Activated CD8-positive, alpha-beta memory T cell treated with anti-CD3 and anti-CD28 coated beads, Interleukin-2, amount 10 ng/mL, durations not matched to agents 7 days and 5 days (primary cell): ENCODE measurements at regions not wholly inside any gene's neighbourhood (a gene's known extent, or its start where the extent isn't known, plus 50 kb on each side); places are given as distances from the start of the nearest gene placed in this dataset.

Experiments used
- ATAC-seq: fragments of 150-1000 bp; cut with Tn5 transposase; one replicate; pipeline ENCODE4 v1.10.0; 2021; ENCODE audit warnings: moderate library complexity
- CTCF ChIA-PET: fragments of 350-600 bp; sonication (Branson Sonifier 250); formaldehyde crosslinking; loops from one replicate; lab custom pipeline; 2021; ENCODE audit warnings: antibody characterized with exemption; lab: Charles Lee
- DNase-seq: peaks from one replicate; pipeline ENCODE4 v3.0.0-alpha.2; 2020
- H3K27ac Mint-ChIP-seq: one replicate; pipeline ENCODE4 v1.8.0; 2021; ENCODE audit warnings: mild to moderate bottlenecking, mixed read lengths
- H3K27me3 Mint-ChIP-seq: one replicate; pipeline ENCODE4 v1.8.0; 2021; ENCODE audit warnings: mixed read lengths
- H3K36me3 Mint-ChIP-seq: one replicate; pipeline ENCODE4 v1.8.0; 2021; ENCODE audit warnings: mild to moderate bottlenecking, mixed read lengths
- H3K4me1 Mint-ChIP-seq: one replicate; pipeline ENCODE4 v1.8.0; 2021; ENCODE audit warnings: mixed read lengths
- H3K4me3 Mint-ChIP-seq: one replicate; pipeline ENCODE4 v1.8.0; 2021; ENCODE audit warnings: mild to moderate bottlenecking, moderate library complexity, mixed read lengths
- H3K9me3 Mint-ChIP-seq: one replicate; pipeline ENCODE4 v1.8.0; 2022; ENCODE audit warnings: low read depth, mixed read lengths

DNA sequence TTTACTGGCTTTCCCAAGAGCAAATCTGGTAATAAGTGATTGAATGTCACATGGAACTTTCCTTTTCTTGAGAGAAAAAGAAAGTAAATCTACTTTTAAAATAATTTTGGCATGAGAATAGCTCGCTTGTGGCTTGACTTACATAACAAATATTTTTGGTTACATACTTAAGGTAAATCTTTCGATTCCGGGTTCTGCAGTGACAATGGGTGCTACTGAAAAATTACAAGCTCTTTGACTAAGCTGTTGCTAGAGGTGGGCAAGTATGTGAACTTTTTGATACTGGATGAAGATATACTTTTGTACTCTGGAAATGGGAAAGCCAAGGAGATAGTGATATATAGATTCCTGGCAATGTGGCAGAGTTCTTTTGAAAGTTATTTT lies 51.9 kb upstream of the OTOL1 start:
- ATAC-seq (no peak), DNase-seq (no peak)
- Mint-ChIP-seq H3K4me1 (no peaks in the 10 kb centered on the region), H3K27ac (no peak overlapping the region), H3K27me3 (no peaks in the 10 kb centered on the region), H3K9me3 (no peaks in the 10 kb centered on the region), H3K36me3 (no peaks in the 10 kb centered on the region), H3K4me3 (no peak overlapping the region)
- CTCF ChIA-PET = no interaction called here

DNA sequence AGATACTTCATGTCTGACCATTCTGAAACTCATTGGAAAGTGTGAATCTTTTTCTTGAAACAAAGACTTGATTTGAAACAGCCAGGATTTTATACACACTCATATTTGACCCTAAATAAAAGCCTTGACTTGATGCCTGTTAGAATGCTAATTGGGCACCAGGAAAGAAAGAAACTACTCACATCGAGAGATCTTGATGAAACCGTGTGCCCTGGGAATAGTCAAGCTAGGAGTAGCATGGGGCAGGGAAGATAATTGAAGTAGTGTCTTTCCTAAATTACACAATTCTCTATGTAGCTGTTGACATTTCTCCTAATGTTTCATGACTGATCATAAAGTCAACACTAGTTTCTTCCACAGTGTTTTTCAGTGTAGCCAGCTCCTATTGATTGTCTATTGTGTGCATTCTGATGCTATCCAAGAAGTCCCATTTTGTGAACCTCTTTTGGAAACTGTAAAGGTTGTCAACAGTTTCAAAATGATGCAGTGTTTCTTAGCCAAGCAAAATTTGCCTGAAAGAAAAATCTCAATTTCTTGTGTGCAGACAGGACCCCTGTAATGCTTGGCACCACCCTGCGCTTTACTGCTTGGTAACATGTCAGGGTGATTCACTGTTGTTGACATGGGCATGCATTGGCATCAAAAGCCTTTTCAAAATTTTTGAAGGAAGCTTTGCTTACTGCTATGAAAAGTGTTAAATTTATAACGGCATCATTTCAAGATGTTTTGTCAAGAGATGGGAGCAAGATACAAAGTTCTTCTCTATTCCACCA lies 52.5 kb upstream of the OTOL1 start:
- ATAC-seq (no peak), DNase-seq (no peak)
- Mint-ChIP-seq H3K4me3 (no peak overlapping the region), H3K27me3 (no peaks in the 10 kb centered on the region), H3K36me3 (no peaks in the 10 kb centered on the region), H3K27ac (no peak overlapping the region), H3K9me3 (no peaks in the 10 kb centered on the region), H3K4me1 (no peaks in the 10 kb centered on the region)
- CTCF ChIA-PET = no interaction called here

DNA sequence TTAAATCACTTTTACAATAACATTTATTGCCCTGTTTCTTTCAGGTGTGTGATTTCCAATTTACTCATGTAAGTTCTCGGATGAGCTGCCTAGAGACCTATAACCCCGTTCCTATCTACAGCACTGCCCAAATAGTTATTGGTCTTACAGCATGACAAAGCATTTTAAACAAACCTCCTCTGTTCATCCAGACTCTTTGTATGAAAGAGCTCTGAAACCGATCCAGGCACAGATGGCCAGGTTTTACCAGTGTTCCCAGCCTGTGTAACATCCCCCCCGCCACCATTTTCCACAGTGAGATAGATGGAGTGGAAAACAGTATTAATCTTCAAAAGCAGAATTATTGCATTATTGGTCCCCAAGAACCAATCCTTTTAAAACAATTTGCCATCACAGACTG lies 59.0 kb upstream of the SPTSSB start:
- ATAC-seq (no peak), DNase-seq (no peak)
- Mint-ChIP-seq H3K4me3 (no peak overlapping the region), H3K4me1 (no peaks in the 10 kb centered on the region), H3K9me3 (no peaks in the 10 kb centered on the region), H3K27me3 (peaks cover 30% of the 10 kb centered on the region), H3K36me3 (no peaks in the 10 kb centered on the region), H3K27ac (no peak overlapping the region)
- CTCF ChIA-PET = no interaction called here

DNA sequence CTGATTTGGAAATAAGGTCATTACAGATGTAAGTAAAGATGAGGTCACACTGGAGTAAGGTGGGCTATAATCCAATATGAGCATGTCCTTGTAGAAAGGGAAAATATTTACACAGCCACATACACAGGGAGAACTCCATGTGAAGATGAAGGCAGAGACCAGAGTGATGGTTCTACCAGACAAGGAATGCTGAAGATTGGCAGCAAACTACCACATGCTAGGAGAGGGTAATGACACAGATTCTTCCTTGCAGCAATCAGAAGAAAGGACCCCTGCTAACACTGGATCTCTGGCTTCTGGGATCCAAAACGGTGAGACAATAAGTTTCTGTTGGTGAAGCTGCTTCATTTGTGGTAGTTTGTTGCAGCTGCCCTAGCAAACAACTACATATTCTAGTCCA lies 56.0 kb upstream of the SPTSSB start:
- no peaks in the 10 kb centered on the region for H3K4me1 Mint-ChIP-seq

DNA sequence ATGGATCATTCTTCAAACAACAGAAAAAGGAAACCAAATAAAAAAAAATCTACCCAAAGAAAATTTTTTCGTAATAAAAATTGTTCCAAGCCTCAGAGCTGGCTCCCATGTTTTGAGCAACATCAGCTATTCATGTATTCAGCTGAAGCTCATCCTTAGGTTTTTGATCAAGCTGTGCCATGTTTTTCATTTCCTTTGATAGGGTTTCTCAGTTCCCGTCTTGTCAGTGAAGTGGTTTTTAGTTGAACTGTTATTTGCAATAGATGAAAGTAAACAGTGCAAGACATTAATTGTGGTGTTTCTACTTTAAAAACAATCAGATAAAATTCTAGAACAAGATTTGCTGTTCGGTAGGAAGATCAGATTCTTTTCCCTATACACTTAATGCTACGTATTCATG lies 55.4 kb upstream of the SPTSSB start:
- Mint-ChIP-seq H3K4me1 (no peaks in the 10 kb centered on the region), H3K36me3 (no peaks in the 10 kb centered on the region), H3K27ac (no peak overlapping the region), H3K4me3 (no peak overlapping the region), H3K9me3 (no peaks in the 10 kb centered on the region), H3K27me3 (peaks cover 13% of the 10 kb centered on the region)
- DNase-seq = no peak
- no peak for ATAC-seq
- CTCF ChIA-PET = interaction anchor here (1.4 kb wide), 1 partner anchor 152 kb away, joined by 4 read pairs; no protein-coding TSS in a partner anchor

More for the DNA sequence above, 56.0 kb upstream of the SPTSSB start:
- ATAC-seq (no peak), DNase-seq (no peak)
- H3K27me3 Mint-ChIP-seq = peaks cover 13% of the 10 kb centered on the region
- H3K4me3 Mint-ChIP-seq = no peak overlapping the region
- H3K9me3 Mint-ChIP-seq = no peaks in the 10 kb centered on the region
- H3K36me3 Mint-ChIP-seq = no peaks in the 10 kb centered on the region
- CTCF ChIA-PET = interaction anchor here (1.3 kb wide), 1 partner anchor 153 kb away, joined by 3 read pairs; no protein-coding TSS in a partner anchor
- H3K27ac Mint-ChIP-seq = no peak overlapping the region

DNA sequence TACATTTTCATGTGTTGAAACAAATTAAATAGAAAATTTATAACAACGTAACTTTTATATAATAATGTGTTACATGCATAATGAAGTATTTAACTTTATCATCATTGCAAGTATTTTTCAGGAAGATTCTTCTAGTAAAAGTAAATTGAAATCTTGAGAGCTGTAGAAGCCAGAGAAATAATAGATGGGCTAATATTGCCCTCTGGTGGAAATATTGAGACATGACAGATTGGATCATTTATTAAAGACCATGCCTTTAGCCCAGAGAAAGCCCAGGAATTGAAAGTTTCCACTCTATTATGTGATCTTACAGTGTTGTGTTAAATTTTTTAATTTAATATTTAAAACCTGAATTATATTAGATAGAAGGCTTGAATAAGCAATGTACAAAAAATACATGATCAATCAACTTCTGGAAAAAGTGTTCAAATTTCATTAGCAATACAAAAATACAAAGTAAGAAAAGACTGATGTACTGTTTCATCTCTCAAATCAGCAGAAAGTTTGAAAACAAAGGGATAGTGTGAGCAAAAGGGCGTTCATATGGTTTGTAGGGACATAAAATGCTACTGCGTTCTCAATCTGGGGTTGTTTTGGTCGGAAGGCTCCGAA lies 52.7 kb upstream of the SPTSSB start:
- Mint-ChIP-seq H3K36me3 (no peaks in the 10 kb centered on the region), H3K9me3 (no peaks in the 10 kb centered on the region), H3K27me3 (peaks cover 16% of the 10 kb centered on the region), H3K4me3 (no peak overlapping the region), H3K4me1 (no peaks in the 10 kb centered on the region), H3K27ac (no peak overlapping the region)
- no peak for DNase-seq
- ATAC-seq = no peak
- CTCF ChIA-PET = interaction anchor here (0.5 to 1.4 kb wide), 5 partner anchors 16 to 327 kb away, joined by 3 to 5 read pairs (median 3); no protein-coding TSS in a partner anchor

DNA sequence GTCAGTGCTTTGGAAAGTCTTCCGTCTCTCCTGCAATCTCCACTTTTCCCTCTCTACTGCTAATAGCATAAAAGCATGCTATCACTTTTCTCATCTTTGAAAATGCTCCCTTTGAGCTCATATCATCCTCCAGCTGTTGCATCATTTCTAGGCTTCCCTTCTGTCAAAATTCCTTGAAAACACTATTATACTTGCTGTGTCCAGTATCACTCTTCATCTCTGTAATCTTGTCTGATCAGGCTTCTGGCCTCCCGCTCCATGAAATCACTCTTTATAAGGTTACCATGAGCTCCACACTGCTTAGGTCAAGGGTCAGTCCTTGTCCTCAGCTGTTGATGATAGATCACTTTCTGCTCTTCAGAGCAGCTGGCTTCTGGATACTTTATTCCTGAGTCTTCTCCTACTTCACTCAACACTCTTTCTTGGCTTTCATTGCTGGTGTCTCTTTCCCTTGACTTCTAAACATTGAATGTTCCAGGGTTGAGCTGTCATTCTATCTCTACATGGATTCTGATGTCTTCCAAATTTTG lies 50.9 kb upstream of the SPTSSB start:
- no peak for ATAC-seq
- Mint-ChIP-seq H3K4me3 (no peak overlapping the region), H3K36me3 (no peaks in the 10 kb centered on the region), H3K9me3 (no peaks in the 10 kb centered on the region), H3K27me3 (peaks cover 12% of the 10 kb centered on the region), H3K4me1 (no peaks in the 10 kb centered on the region), H3K27ac (no peak overlapping the region)
- no peak for DNase-seq
- CTCF ChIA-PET = interaction anchor here (0.8 to 3.1 kb wide), 4 partner anchors 16 to 147 kb away, joined by 3 to 19 read pairs (median 4); no protein-coding TSS in a partner anchor
